GM21723 (cell line): ENCODE measurements at regions not wholly inside any gene's neighbourhood (a gene's known extent, or its start where the extent isn't known, plus 50 kb on each side); places are given as distances from the start of the nearest gene placed in this dataset.
"Not testable (repeated sequence)": the region's sequence is repeated elsewhere in the genome, so short reads cannot be mapped to it uniquely, and the experiment has no call there.

ENCODE experiments used
- ATAC-seq: cut with Tn5 transposase; IDR thresholded peaks from one replicate; pipeline ENCODE4 v1.9.1; 2021; ENCODE audit warnings: mild to moderate bottlenecking, moderate library complexity; ENCODE audit not compliant: unreplicated experiment

GRCh38 chr18:73590950-73591349 is 556.7 kb downstream of the FBXO15 start:
- no peak for ATAC-seq

DNA sequence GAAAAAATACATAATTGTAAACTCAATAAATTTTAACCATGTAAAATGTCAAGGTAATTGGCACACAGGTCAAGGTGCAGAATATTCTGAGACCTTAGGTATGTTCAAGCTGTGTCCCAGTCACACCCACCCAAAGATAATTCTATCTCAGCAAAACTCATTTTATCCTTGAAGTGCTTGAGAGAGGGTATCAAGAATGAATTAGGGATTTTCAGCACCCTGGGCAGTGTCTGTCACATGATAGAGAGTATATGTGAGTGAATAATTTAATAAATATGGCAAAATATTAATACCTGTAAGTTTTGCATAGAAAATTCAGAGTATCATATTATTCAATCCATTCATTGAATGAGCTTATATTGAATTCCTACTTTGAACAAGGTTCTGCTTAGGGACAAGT is 567.9 kb downstream of the FBXO15 start:
- ATAC-seq = no peak

DNA sequence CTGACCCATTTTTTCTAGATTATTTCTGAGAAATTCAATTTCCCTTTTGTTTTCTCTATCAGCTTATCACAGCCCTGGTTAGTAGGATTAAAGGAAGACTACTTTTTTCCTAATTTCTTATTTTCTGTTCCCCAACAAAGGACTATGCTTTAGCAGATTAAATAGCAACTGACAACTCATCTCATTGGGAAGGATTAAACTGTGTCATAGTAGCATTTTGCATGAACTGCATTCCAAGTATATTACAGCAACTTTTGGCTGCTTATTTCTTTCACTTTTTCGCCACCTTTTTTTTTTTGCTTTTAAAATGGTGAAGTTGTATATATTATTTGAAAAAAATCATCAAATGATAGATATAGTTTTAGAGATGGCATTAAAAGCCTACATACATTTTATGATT is 570.3 kb downstream of the FBXO15 start:
- ATAC-seq = no peak

GRCh38 chr18:73563901-73564472 is 583.6 kb downstream of the FBXO15 start:
- no peak for ATAC-seq

GRCh38 chr18:73563345-73563744 is 584.3 kb downstream of the FBXO15 start:
- no peak for ATAC-seq

GRCh38 chr18:73556904-73557303 is 590.7 kb downstream of the FBXO15 start:
- ATAC-seq = no peak

DNA sequence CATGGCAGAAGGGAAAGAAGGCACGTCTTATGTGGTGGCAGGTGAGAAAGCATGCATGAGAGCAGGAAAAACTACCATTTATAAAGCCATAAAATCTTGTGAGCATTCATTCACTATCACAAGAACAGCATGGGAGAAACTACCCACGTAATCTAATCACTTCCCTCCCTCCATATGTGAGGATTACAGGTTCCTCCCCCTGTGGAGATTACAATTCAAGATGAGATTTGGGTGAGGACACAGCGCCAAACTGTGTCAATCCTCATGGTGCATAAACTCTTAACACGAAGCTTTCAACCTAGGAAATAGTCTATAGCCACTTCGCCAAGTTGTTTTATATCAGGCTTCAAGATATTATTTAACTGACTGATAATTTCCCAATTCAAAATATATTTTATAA is 595.5 kb downstream of the FBXO15 start:
- ATAC-seq = no peak

DNA sequence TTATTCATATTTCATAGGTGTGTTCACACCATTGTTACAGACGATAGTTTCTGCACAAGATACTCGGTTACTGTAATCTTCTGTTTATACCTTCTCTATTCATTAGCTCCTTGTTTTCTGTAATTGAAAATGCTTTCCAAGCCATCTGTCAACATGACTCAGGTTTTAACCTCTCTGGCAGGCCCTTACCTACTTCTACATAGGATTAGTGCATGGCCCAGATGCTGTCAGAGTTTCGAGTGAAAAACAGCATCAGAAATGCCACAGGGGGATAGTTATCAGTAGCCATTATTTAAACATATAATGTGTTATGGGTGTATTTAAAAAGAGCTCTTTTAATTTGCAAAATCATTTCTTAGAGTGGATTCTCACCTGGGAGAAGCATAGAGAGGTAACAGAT is 596.4 kb downstream of the FBXO15 start:
- ATAC-seq = no peak

- no peak for ATAC-seq
Measured at GRCh38 chr18:73549236-73549635, 598.4 kb downstream of the FBXO15 start.

DNA sequence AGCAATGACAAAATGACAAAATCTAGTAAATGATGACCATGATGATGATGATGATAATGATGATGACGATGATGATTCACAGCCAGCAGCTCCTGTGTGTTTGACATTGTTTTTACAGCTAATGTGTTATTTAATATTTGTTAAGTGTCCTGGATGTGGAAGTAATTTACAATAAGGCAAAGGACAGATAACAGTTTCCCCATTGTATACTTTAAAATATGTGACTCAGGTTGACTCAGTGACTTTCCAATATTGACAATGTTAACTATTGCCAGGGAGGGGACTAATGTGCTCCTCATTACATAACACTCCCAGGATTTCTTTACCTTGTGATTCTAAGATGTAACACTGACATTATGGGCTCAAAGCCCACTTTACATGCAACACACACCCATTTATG is 602.2 kb downstream of the FBXO15 start:
- no peak for ATAC-seq

GRCh38 chr18:73544617-73545016 is 603.0 kb downstream of the FBXO15 start:
- ATAC-seq = no peak

DNA sequence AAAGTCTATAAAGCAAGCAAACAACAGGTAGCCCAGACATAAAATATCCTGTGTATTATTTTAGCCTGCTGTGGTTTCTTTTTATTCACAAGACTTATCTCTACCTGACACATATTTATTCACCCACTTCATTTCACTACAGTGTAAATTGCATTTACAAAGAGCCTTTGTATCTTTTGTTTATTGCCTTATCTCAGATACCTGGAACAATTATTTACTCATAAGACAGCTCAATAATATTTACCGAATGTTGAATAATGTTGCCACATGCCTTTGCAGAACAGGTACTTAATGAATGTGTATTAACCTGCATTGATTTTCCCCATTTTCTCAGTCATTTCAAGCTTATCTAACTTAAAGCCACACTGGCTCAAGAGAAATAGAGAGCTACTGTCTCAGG is 603.6 kb downstream of the FBXO15 start:
- ATAC-seq = no peak

- no peak for ATAC-seq
Measured at GRCh38 chr18:73535990-73536389, 611.6 kb downstream of the FBXO15 start.

DNA sequence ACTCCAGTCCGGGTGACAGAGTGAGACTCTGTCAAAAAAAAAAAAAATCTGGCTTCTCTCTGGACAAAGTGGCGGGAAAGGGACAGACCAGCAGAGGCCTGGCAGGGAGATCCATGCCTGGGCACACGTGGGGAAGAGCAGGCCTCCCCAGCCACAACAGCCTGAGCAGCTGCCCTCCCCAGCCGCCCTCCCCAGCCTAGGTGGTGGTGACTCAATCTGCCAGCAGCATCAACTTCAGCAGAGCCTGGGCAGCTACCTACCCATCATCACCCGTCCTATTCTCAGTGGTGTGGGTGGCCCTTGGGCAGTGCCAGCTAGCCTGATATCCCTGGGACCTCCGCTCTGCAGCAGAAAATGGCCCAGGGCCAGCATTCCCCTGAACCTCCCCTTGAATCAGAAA is 612.4 kb downstream of the FBXO15 start:
- no peak for ATAC-seq

DNA sequence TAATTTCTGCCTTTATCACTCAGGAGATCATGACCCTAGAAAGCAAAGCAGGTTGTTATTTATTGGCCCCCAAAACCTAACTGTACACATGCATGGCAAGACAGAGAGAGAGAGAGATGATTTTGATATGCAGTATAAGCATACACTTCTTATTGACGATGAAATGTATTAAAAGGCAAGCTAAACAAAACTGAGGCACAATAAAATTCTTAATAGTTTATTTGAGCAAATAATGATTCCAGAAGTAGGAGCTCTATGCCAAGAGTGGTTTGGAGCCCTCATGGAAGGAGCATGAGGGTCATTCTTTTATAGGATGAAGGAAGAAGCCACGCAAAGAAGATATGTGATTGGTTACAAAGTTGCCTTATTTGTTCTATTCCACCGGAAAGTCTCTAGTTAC is 616.0 kb downstream of the FBXO15 start:
- no peak for ATAC-seq

GRCh38 chr18:73528066-73528465 is 619.6 kb downstream of the FBXO15 start:
- no peak for ATAC-seq

- no peak for ATAC-seq
Measured at GRCh38 chr18:73520229-73520628, 627.4 kb downstream of the FBXO15 start.

DNA sequence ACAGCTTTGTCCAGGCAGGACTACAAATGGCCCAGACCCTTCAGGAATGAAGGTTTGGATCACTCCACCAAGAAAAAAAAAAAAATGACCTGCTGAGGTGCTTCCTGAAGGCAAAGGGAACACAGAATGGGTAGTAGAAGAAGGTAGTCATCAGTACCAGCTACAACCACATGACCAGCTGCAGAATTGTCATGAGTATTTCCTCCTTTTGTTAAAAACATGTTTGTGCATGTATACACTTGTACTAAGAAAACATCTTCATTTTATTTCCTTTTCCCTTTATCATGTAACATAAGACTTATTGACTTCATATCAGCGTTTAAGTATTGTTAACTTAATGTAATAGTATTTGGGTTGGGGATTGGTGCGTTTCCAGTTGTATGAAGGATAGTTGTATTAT is 631.6 kb downstream of the FBXO15 start:
- ATAC-seq = not testable (repeated sequence)

DNA sequence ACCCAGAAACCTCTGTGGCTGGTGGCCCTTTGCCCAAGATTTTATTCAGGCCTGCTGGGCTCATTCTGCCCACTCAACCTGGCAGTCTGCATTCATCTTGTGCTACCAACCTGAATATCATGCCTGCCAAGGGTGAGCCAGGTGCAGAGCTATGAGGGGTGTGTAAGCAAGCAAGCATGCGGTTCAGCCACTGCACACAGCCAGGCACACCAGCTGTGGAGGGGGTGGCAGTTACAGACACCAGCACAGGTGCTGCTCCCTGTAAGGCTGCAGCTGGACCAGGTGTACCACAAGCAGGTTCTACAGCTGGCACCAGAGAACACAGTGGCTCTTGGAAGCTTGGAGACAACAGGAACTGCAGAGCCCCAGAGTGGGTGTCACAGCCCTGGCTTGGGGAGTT is 633.2 kb downstream of the FBXO15 start:
- ATAC-seq = no peak

- no peak for ATAC-seq
Measured at GRCh38 chr18:73511771-73512503, 635.7 kb downstream of the FBXO15 start.

- ATAC-seq = no peak
Measured at GRCh38 chr18:73509460-73509859, 638.2 kb downstream of the FBXO15 start.

DNA sequence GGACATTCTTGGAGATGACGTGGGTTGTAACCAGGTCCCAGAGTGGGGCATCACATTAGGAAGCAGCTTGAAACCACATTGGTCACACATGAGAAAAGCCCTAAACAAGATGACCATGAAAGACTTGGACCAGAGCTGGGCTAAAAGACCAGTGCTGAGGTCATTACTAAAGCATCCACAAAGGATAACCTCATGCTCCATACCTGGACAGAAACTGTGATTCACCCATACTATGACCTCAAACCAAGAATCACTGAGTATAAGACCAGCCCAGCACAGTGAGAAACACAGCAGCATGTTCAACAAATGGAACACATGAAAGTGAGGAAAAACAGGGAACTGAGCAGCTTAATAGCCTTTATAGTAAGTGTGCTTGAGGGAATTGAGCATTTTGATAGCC is 635.5 kb upstream of the NETO1 start:
- ATAC-seq = no peak

DNA sequence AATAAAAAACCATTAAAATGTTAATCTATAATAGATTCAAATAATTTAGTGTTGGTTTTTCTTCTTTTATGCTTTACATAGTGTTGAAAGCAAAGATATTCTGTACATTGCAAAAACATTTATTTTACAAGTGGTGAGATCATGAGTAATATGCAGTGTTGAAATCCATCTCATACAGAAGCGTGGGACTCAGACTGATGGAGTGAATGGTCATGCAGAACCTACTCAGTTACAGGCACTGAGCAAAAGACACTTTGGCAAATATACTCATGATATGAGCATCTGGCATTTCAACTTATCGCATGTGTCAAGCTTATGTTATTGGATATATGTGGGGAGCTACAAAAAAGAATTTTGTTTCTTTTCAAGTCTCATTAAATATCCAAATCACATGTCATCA is 620.2 kb upstream of the NETO1 start:
- ATAC-seq = no peak
